LoVo (cell line): ENCODE measurements at regions not wholly inside any gene's neighbourhood (a gene's known extent, or its start where the extent isn't known, plus 50 kb on each side); places are given as distances from the start of the nearest gene placed in this dataset.
"Not testable (repeated sequence)": the region's sequence is repeated elsewhere in the genome, so short reads cannot be mapped to it uniquely, and the experiment has no call there.

Experiments used
- DNase-seq: peaks from one replicate; pipeline ENCODE4 v3.0.0-alpha.2; 2016; ENCODE audit warnings: low spot score

DNA sequence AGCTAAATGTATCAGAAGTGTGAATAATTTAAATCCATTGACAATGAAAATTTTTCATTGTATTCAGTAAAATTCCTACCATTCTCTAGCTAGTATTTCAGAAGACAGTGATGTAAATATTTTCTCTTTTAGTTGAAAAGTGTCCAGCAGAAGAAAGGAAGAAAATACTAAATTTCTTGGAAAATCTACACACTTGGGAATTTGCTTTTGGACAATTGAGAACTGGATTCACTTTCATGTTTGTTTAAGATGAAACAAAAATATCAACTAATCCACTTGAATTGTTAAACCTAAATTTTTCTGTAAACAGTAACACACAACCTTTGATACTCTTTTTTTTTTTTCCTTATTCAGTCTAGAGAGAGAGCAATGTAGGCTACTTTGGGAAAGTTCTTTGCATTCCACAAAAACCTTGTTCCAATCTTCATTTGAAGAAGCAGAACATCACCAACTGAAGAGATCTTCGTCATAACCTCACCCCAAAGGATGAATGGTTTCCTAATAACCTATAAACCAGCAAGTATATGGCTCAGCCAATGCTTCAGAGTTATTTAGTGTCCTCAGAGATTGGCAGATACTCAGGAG, 155.1 kb upstream of the GORAB start:
- no peak for DNase-seq

GRCh38 chr1:170377440-170377839, 154.5 kb upstream of the GORAB start:
- DNase-seq, result no peak

- no peak for DNase-seq
These were observed 153.9 kb upstream of the GORAB start for GRCh38 chr1:170377896-170378634.

DNA sequence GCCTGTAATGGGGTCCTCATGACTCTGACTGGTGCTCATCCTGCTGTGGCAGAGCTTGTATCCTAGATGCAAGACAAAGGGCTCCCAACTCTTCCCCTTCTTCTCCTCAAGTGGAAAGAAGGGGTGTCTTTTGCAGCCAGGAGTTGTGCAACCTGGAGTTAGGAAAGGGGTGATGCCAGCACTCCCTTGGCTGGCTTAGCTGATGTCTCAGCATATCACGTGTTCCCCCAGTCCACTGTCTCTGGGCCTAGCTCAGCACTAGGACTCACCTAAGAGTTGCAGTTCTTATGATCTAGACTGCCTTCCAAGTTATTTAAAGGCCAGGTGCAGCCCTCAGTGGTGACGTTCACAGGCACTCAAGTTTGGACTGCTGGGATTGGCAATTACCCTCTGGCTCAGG, 146.2 kb upstream of the GORAB start:
- DNase-seq, result no peak

DNA sequence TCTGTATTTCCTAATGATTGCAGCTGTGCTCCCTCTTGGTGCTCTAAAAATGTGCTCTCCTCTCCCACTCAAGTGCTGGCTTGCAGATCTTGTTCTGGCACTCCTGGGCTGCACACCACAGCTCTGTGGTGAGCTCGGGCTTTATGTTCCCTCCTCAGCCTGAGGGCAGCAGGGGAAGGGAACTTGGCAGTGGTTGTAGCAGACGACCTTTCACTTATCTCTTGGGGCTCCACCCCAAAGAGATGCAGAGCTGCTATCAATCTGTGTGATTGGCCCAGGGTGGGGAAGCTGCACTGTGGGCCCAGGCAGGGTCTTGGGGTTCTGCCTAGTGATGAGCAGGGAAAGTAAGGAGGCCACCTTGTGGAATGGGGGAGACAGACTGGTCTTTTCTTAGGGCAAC, 143.5 kb upstream of the GORAB start:
- DNase-seq, result no peak

GRCh38 chr1:170395149-170395548, 136.8 kb upstream of the GORAB start:
- DNase-seq, result no peak

DNA sequence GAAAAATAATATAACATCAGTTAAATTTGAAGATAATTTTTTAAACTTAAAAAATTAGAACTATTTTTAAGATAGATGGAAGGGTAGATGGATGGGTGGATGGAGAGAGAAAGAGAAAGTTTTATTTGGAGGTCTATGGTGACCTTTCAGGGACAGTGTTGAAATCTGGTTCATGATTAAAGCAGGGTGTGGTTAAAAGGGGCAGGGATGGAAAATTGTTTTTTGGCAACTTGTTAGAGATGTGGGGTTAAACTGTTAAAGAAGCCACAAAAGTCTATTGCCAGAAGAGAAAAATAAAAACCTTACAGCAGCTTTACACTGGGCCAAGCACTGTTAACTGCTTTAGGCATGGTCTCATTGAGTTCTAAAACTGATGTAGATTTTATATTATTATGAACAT, 134.9 kb upstream of the GORAB start:
- DNase-seq, result no peak

GRCh38 chr1:170402476-170403311, 129.3 kb upstream of the GORAB start:
- DNase-seq, result no peak

DNA sequence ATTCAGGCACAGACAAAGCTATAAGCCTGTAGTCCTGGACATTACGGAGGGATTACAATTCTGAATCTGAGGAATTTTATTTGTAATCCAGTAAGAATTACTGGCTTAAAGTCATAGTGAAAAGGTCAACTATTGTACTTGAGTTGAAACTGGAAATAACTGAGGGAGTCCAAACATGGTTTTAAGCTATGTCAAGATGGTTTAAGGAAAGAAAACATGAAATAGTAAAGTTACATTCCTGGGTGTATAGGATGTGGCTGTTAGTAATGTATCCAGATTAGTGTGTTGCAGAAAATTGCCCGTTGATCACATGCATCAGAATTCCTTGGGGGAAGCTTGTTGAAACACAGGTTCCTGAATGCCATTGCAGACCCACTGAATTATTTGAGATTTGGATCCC, 124.8 kb upstream of the GORAB start:
- no peak for DNase-seq

DNA sequence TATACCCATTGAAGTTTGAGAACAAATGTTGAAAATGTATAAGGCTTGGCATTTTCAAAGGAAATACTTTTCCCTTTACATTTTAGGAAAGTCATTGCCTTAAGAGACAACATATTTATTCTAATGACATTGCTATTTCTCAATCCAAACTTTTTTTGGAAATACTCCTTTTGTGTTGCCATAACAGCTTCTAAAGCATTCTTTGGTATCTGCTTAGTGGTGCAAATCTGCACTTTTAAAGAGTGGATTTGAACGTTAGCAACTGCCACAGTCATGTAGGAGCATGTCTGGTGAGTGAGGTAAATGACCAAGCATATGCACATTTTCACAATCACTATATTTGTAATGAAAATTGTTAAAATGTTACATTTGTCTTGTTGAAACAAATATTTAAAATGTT, 124.4 kb upstream of the GORAB start:
- DNase-seq, result no peak

GRCh38 chr1:170410401-170411166, 121.4 kb upstream of the GORAB start:
- DNase-seq, result no peak

GRCh38 chr1:170414989-170415709, 116.8 kb upstream of the GORAB start:
- no peak for DNase-seq

DNA sequence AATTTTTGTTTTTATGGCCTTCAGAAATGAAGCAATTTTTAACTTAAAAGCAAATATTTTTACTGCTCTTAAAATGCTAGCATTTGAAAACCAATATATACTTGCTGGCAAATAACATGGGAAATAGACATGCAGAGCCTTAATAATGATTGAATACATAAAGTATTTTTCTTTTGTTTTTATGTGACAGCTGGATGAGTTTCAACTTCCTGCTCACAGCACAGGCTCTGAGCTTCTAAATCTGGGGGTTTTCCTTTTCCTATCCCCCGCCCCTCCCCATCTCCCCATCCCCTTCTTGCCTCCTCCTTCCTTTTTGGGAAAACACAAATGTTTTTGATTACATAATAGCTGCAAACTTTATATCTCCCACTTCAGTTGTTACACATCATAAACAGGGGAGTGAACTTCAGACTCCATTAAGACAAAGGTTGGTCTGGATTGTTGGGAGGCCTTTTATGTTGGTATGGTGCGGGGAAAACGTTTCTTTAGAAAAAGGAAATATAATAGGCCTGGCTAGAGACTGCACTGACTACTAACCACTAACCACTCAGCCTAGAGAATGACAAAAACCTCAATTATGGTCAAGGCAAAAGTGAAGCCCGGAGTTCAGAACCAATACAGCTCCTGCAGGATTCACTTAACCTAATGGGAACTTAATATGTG, 116.1 kb upstream of the GORAB start:
- no peak for DNase-seq

- no peak for DNase-seq
These were observed 107.6 kb upstream of the GORAB start for GRCh38 chr1:170424346-170424745.

GRCh38 chr1:170426596-170426995, 105.4 kb upstream of the GORAB start:
- no peak for DNase-seq

GRCh38 chr1:170427002-170427401, 105.0 kb upstream of the GORAB start:
- not testable (repeated sequence) for DNase-seq

- no peak for DNase-seq
These were observed 95.0 kb upstream of the GORAB start for GRCh38 chr1:170436928-170437327.

DNA sequence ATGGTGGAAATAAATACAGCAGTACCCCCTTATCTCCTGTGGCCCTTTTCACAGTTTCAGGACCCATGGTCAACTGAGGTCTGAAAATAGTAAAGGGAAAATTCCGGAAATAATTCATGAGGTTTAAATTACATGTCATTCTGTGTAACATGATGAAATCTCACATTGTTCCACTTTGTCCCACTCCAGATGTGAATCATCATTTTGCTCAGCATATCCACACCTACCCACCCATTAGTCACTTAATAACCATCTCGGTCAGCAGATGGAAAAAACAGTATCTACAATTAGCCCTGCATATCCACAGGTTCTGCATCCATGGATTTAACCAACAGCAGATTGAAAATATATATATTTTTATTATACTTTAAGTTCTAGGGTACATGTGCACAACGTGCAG, 86.9 kb upstream of the GORAB start:
- no peak for DNase-seq

DNA sequence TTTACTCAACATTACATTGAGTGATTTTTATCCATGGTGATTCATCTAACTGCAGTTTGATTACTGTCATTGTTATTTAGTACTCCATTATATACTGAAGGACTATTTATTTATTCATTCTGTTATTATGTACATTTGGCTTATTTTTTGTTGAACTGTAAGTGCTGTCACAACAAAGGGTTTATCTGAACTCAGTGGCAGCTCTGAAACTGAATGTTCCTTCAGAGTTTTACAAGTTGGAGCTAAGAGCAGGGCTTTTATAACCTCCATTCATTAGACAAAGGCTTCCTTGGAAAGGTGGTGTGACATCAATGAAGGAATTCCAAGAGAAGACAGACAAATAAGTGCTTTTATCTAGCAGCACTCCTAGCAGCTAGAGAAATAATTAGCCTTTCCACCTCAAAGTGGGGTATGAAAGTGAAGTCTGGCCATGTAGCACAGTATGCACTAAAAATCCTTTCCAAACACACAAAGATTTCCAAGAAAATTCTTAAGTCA, 83.3 kb upstream of the GORAB start:
- no peak for DNase-seq

- DNase-seq, result not testable (repeated sequence)
These were observed 74.5 kb upstream of the GORAB start for GRCh38 chr1:170457325-170458050.
